GM03348 (cell line): ENCODE measurements at regions not wholly inside any gene's neighbourhood (a gene's known extent, or its start where the extent isn't known, plus 50 kb on each side); places are given as distances from the start of the nearest gene placed in this dataset.
"Not testable (repeated sequence)": the region's sequence is repeated elsewhere in the genome, so short reads cannot be mapped to it uniquely, and the experiment has no call there.

ENCODE experiments used
- DNase-seq: peaks from one replicate; pipeline ENCODE4 v3.0.0; 2012; ENCODE audit warnings: low spot score

- DNase-seq = not testable (repeated sequence)
These were observed 279.3 kb downstream of the PTH2R start for GRCh38 chr2:208685929-208686328.

GRCh38 chr2:208686665-208687064 lies 280.1 kb downstream of the PTH2R start:
- DNase-seq = no peak

DNA sequence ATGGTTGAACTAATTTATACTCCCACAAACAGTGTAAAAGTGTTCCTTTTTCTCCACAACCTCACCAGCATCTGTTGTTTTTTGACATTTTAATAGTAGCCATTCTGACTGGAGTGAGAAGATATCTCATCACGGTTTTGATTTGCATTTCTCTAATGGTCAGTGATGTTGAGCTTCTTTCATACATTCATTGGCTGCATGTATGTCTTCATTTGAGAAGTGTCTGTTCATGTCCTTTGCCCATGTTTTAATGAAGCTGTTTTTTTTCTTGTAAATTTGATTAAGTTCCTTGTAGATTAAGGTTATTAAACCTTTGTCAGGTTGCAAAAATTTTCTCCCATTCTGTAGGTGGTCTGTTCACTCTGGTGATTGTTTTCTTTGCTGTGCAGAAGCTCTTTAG lies 281.1 kb downstream of the PTH2R start:
- DNase-seq = not testable (repeated sequence)

DNA sequence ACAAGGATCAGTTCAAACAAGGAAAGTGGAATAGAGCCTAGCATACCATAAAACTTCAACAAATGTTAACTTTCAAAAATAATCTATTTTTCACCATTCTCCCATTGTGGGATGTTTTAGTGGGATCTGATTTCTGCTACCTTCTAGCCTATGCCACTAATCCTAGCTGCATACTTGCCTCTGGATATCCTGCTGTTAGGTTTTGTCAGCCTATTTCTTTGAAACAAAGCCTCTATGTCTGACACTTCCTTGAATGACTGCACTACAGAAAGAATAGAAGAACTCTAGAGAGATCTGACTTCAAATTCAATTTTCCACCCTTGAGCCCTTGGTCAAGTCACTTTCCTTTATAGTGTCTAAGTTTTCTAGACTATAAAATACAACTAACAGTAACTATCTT lies 291.5 kb downstream of the PTH2R start:
- DNase-seq = no peak

GRCh38 chr2:208708486-208708885 lies 301.9 kb downstream of the PTH2R start:
- no peak for DNase-seq

DNA sequence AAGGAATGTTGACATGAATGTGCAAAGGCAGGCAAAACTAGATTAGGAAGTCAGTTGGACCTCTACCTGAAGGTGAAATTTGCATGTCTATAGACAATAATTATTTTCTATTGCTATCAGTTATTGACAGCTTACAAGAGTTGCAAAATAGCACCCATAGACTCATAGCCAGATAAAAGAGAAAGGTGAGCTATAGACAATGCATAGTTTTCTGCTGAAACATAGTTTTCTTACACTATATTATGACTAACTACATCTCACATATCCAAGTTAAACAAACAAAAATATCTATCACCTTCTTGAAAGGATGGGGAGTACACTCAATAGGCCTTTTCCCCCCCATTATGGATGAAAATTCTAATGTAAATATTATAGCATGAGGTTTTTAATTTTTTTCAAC lies 305.0 kb downstream of the PTH2R start:
- no peak for DNase-seq

DNA sequence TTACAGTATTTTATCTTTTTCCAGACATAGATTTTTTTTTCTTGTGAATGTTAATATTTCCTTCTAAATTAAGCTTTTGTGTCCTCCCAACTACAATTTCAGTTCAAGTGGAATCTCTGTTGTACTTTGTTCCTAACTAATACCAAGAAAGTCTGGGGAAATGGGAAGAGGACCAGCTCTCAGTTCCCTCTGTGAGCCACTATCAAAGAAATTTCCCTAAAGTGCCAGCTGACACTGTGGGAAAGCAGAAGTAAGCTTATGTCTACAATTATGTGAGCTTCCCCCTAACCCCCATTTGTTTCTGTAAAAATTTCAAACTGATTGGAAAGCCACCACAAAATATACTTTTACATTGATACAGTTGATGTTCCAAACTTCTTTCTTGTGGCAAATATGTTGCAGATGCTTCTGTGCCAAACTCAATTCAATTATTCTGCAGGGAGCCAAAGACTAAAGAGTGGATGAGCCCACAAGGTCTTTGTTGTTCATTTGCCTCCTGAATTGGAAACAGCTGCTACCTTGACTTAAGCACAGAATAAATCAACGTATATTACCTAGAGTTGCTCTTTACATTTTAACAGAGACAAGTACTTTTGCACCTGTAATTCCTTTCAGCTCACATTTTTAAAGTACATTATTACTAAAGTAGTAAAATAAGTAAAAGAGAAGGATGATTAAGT lies 306.6 kb downstream of the PTH2R start:
- no peak for DNase-seq

DNA sequence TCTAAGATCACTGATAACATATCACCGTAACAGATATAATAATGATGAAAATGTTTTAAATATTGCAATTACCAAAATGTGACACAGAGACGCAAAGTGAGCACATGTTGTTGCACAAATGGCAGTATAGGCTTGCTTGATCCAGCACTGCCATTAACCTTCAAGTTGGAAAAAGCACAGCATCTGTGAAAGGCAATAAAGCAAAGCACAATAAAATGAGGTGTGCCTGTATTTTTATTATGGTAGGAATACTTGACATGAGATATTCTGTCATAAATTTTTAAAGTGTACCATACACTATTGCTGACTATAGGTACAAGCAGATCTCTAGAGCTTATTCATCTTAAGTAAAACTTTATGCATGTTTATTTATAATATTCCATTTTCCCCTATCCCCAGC lies 312.2 kb downstream of the PTH2R start:
- DNase-seq = no peak

DNA sequence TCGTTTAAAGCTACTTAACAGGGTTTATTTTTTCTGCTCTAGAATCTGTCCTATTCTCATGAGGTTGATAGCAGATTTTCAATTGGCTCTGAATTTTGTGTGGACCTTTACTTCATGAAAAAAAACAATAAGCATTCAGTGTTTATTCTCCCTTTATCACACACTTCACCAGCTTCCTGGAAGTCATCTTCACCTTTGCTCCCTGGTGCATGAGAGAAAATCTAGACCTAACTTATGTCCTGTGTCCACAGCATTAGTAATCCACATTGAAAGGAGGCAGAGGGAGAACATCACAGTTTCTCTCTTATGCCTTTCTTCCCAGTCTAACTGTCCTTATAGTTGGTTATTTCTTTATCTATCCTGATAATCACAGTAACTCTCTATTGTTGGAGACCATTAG lies 316.1 kb downstream of the PTH2R start:
- DNase-seq = no peak

DNA sequence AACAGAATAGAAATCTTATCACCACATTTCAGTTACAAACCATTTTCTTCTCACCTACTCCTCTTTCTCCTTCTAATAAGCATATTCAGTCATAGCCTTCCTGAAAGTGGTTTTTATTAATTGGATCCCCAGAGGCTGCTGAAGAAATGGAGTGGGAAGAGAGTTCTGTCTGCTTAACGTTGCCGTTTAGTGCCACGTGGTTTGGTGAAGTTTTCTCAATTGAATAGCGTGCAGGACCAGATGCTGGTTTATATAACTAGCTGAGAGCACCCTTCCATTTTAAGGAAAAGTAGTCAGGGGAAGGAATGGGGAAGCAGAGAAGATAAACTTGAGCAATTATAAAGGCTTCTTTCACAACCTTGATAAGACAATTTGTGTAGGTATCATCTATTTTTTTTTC lies 318.7 kb downstream of the PTH2R start:
- no peak for DNase-seq

GRCh38 chr2:208726242-208726641 lies 319.6 kb downstream of the PTH2R start:
- DNase-seq = no peak

DNA sequence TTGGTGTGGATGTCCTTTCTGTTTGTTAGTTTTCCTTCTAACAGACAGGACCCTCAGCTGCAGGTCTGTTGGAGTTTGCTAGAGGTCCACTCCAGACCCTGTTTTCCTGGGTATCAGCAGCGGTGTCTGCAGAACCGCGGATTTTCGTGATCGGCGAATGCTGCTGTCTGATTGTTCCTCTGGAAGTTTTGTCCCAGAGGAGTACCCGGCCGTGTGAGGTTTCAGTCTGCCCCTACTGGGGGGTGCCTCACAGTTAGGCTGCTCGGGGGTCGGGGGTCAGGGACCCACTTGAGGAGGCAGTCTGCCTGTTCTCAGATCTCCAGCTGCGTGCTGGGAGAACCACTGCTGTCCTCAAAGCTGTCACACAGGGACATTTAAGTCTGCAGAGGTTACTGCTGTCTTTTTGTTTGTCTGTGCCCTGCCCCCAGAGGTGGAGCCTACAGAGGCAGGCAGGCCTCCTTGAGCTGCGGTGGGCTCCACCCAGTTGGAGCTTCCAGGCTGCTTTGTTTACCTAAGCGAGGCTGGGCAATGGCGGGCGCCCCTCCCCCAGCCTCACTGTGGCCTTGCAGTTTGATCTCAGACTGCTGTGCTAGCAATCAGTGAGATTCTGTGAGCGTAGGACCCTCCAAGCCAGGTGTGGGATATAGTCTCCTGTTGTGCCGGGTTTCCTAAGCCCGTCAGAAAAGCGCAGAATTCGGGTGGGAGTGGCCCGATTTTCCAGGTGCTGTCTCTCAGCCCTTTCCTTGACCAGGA lies 345.2 kb downstream of the PTH2R start:
- DNase-seq = not testable (repeated sequence)

DNA sequence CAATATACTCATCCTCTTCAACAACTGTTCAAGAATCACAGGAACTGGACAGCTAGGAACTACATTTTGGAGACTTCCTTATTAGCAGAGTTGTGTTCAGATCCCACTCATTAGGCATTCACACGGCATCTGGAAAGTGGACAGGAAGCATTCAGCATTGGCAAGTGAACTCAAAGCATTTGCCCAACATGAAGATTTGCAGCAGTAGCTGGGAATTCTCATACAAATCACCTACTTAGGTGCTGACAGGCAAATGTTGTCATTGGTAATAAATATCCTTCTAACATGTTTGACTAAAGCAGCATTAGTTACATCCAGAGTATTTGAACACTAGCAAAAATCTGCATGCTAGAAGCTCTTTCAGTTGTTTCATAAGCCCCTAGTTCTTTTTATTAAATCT lies 350.8 kb downstream of the PTH2R start:
- no peak for DNase-seq

DNA sequence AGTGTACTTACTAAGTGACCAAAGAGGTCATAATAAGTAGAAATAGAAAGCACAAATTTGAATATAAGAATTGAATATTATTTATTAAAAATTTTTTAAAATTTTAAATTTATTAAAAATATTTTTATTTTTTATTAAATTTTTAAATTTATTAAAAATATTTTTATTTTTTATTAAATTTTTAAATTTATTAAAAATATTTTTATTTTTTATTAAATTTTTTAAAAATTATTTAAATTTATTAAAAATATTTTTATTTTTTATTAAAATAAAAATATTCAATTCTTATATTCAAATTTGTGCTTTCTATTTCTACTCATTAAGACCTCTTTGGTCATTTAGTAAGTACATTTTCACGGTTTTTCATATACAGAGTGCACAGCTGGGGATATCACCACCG lies 366.5 kb downstream of the PTH2R start:
- not testable (repeated sequence) for DNase-seq

DNA sequence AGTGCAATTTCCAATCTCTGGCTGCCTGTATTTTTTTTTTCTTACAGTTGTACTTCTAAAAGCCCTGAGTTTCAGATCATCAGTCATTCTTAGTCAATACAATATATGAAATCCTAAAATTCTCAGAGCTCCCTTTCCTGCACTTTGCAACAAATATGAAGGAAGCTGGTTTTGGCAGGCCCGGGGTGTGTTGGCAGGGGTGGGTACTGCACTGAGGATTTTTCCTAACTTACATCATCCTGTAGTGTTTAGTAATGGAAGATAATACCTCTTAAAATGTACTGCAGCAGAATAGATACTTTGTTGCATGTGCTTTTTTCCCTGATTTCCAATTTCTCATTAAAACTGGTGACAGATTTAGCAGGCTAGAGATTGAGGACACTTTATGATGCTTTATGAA lies 374.6 kb downstream of the PTH2R start:
- no peak for DNase-seq

GRCh38 chr2:208782097-208782496 lies 375.5 kb downstream of the PTH2R start:
- DNase-seq = no peak

GRCh38 chr2:208783184-208783583 lies 376.6 kb downstream of the PTH2R start:
- DNase-seq = no peak

DNA sequence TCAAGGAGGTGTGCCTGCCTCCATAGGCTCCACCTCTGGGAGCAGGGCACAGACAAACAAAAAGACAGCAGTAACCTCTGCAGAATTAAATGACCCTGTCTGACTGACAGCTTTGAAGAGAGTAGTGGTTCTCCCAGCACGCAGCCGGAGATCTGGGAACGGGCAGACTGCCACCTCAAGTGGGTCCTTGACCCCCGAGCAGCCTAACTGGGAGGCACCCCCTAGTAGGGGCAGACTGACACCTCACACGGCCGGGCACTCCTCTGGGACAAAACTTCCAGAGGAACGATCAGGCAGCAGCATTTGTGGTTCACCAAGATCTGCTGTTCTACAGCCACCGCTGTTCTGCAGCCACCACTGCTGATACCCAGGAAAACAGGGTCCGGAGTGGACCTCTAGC lies 378.2 kb downstream of the PTH2R start:
- DNase-seq = not testable (repeated sequence)

DNA sequence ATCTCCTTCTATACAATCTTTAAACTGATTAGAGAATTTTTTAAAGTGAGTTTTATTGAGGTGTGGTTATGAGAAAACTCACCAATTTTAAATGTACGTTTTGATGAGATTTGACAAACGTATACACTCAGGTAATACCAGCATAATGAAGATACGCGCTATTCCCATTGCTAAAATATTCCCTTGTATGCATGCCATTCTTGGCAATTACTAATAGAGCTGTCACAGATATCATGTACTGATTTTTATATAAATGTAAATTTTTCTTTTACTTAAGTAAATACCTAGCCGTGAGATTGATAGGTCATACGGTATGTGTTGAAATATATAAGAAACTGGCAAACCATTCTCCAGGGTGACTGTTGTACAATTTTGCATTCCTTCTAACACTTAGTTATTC lies 384.7 kb downstream of the PTH2R start:
- no peak for DNase-seq

- no peak for DNase-seq
These were observed 386.2 kb downstream of the PTH2R start for GRCh38 chr2:208792766-208793165.

DNA sequence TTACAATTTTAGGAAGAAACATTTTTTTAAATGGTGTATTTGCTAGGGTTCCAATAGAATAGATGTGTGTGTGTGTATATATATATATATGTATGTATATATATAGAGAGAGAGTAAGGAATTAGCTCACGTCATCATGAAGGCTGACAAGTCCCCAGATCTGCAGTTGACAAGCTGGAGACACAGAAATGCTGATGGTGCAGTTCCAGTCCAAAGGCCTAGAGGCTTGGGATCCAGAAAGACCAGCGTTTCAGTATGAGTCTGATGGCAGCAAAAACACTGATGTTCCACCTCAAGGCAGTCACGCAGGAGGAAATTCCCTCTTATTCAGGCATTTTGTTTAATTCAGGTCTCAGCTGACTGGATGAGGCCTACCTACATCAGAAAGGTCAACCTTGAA lies 386.8 kb downstream of the PTH2R start:
- DNase-seq = no peak

GRCh38 chr2:208794288-208794975 lies 387.8 kb downstream of the PTH2R start:
- no peak for DNase-seq

DNA sequence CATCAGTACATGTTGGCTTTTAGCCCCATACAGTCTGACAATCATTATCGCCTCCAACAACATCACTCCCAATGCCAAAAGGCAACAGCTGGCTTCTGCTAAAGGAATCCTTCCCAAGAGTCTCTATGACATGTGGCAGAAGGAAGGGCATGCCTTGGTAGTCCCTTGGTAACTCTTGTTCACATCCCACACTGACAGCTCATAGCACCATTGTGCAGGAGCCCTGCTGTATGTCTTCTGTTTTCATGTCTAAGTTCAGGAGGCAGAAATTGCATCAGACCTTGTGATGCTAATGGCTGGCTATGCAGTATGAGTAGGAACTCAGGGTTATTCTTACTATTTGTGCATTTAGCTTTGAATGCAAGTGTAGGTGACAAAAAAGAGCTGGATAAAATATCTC lies 392.1 kb downstream of the PTH2R start:
- DNase-seq = no peak
